Activated CD4-positive, alpha-beta T cell treated with anti-CD3 and anti-CD28 coated beads, Interleukin-2, amount 50 U/mL, for 1 hour (primary cell): ENCODE measurements at regions not wholly inside any gene's neighbourhood (a gene's known extent, or its start where the extent isn't known, plus 50 kb on each side); places are given as distances from the start of the nearest gene placed in this dataset.

Experiments
- DNase-seq: peaks from one replicate; pipeline ENCODE4 v3.0.0-alpha.2; 2020

DNA sequence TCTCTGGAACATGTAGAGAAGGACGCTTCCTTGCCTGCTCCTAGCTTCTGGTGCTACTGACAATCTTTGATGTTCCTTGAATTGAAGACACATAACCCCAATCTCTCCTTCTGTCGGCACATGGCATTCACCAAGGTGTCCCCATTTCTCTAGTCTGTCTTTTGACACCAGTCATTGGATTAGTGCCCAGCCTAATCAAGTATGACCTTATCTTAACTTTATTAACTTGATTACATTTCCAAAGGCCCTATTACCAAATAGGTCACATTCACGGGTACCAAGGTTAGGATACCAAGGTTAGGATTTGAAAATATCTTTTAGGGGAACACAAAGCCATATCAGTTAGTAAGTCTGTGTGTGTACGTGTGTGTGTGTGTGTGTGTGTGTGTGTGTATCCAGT is 377.9 kb downstream of the CMPK2 start:
- no peak for DNase-seq

- DNase-seq, result no peak
These were observed 373.1 kb downstream of the CMPK2 start for GRCh38 chr2:6492573-6492972.

DNA sequence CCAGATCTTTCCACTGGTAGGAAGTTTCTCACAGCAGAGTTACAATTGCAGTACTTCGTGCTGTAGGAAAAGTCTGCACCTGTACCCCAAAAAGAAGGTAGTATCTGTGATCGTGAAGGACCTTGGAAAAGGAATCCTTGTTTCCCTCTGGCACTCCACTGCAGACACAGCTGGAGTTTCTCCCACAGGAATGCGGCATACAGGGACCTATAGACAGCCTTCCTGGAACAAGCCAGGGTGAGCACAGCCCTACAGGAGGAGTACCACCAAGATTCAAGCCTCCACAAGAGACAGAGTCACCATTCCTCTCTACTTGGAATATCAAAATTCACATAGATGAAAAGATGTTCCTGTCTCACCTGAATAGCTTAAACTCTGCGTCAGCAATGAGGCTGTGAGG is 372.4 kb downstream of the CMPK2 start:
- DNase-seq, result no peak

DNA sequence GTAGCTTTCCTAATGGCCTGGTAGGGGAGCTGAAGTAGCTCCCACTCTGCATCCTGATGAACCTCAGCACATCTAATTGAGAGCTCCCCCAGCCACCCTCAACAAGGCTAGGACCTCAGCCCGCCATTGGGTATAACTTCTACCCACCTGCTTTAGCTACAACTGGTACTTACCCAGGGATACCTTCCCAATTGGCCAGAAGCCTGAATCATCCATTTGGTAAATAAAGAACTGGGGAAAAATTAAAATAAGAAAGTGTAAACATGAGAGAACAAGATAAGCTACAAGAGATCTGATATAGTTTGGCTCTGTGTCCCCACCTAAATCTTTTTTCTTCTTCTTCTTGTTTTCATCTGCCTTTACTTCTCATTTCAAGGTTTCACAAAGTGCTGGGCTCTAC is 372.0 kb downstream of the CMPK2 start:
- DNase-seq, result no peak

GRCh38 chr2:6495466-6495865 is 370.2 kb downstream of the CMPK2 start:
- DNase-seq, result no peak

DNA sequence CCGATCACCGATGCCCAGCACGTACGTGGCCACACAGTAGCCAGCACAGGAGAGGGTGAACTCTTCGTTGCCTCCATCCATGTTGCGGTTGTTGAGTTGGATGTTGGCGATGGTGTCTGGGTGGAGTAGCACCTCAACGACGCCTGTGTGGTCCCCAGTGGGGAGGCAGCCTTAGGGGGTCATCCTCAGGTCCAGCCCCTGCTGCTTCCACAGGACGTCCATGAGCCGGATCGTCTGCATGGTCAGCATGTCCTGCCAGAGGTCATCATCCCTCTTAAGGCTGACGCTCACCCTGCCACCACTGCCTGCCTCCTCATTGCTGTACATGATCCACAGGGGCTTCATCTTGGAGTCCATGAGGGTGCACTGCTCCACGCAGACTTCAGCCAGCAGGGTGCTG is 369.3 kb downstream of the CMPK2 start:
- DNase-seq, result no peak

DNA sequence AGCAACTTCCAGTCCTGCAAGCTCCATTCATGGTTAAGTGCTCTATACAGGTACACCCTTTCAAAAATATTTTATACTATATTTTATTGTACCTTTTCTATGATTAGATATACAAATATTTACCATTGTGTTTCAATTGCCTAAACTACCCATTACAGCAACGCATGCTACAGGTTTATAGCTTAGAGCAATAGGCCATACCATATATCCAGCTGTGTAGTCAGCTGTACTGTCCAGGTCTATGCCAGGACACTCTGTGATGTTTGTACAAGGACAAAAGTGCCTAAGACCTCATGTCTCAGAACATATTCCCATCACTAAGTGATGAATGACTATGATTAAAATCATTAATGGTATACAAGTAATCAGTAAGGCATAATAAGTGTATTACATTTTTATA is 368.7 kb downstream of the CMPK2 start:
- no peak for DNase-seq

GRCh38 chr2:6498841-6499240 is 366.9 kb downstream of the CMPK2 start:
- DNase-seq, result no peak

- DNase-seq, result no peak
These were observed 366.0 kb downstream of the CMPK2 start for GRCh38 chr2:6499691-6500090.

DNA sequence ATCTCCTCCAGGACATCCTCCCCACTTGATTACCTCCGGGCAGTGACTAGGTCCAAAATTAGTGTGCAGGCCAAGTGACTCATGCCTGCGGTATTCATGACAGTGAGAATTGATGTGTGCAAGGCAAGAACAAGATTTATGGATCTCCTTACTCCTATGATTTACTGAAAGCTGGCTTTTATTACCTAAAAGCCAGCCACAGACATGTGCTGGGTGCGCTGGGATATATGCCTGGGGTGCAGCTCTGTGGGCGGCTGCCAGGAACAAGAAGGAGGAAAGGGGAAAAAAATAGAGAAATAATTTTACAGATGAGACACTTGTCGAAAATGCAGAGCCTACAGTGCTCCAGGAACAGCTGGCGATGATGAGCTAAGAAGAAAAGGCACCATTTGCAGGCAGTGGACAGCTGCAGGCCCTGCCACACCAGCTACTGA is 359.3 kb downstream of the CMPK2 start:
- no peak for DNase-seq

DNA sequence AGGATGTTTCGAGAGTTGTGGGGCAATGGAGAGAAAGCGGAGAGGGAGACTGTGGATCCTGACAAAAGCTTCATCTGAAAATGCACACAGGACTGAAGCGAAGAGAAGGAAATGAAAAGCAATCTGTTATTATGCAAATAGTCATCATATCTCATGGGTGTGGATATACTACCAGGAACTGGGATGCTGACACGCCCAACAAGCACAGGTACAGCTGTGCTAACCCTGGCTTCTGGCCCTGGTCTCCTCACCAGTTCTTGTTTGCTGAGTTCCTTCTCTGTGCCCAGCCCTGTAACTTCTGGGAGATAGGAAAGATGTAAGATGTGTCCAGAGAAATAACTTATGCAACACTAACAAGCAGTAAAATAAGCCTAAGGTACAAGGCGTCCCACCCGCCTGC is 358.8 kb downstream of the CMPK2 start:
- no peak for DNase-seq

DNA sequence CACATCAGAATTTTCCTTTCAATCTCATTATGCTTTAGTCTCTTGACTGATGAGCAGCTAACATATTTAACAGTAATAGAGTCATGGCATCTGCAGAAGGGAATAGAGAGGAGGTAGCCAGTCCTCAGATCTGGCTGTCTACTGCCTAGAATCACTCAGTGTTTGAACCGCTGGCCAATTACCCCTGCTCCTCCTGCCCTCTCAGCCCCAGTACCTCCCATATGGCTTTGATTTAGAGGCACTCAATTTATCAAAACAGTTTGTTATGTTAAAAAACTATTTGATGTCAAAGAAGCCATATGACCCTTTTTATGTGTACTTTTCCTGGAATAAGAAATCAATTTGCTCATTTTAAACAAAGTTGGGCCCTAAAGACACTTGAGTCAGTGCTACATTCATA is 355.2 kb downstream of the CMPK2 start:
- DNase-seq, result no peak

GRCh38 chr2:6512589-6512988 is 353.1 kb downstream of the CMPK2 start:
- DNase-seq, result no peak

GRCh38 chr2:6516674-6517073 is 349.0 kb downstream of the CMPK2 start:
- no peak for DNase-seq

DNA sequence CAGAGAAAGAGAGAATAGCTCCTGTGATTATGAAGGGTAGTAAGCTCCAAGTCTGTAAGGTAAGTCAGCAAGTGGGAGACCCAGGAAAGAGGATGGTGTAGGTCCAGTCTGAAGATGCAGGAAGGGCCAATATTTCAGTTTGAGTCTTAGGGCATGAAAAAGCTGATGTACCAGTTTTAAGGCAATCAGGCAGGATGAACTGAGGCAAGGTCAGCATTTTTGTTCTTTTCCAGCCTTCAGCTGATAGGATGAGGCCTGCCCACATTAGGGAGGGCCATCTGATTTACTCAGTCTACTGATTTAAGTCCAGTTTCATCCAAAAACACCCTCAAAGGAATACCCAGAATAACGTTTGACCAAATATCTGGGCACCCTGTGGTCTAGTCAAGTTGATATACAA is 347.3 kb downstream of the CMPK2 start:
- no peak for DNase-seq

DNA sequence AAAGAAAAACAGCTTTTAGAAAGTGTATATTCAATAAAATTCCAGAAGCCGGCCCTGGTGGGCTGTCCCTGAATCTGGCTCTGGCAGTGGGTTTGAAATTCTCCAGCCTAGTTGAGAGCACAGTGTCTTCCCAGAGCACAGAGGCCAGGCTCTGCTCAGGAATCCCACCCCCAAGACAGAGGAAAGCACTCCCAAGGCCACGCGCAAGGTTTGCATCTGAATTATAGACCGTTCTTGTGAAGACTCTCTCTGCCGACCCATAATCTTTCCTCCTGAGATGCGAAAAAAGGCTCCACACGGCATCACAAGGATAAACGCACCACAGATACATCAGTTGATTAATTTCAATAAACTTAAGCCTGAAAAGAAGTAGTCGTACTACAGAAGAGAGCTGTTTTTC is 342.2 kb downstream of the CMPK2 start:
- DNase-seq, result no peak

DNA sequence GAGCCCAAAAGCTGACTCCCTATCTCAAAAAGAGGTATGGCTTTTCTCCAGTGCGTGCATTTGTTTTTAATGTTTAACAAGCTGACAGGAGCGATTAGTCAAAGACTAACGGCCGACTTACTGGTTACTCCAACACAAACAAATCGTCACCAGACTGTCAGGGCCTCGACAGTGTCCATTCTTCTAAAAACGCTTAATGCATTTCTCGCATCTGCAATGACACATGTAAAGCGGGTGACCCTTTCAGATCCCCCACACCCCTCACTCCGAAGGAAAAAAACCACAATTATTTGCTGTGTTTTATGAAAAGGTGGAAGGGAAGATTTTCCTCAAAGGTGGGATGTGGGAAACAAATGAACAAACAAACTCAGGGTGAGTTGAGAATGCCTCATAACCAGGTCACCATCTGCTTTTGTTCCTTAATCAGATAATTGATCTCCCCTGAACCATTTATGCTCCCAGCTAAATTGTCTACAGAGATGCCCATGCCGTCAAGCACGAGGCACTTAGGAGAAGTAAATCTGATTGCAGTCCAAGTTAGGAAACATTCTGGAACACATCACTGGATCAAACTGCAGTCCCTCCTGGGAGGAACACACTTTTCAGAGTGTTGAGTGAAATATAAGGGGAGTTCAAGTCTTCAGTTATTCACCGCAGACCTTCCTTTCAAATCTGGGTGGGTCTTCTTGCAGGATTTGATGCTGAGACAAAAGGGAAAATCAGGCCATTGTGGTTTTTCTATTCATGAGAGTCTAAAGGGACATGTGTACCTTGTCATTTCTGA is 340.8 kb downstream of the CMPK2 start:
- no peak for DNase-seq

DNA sequence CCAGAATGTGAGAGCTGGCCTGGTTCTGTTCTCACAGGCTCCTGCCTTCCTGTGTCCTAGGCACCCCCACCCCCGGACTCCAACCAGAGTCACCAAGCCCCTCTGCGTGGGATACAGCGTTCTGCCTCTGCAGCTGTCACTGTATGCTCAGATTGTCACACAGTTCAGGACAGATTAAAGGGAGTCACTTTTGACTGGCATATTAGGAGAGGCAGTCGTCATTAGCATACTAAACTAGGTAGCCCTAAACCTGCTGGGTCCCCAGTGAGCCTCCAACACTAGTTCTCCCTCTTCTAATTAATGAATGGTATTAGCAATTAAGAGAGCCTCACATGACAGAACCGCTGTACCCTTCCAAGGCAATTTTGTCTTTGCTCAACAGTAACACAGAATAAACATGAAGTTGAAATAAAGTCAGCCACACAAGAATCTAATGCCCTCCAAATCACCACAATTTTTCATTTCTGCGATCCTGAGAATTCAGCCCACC is 340.2 kb downstream of the CMPK2 start:
- DNase-seq, result no peak

- DNase-seq, result no peak
These were observed 339.4 kb downstream of the CMPK2 start for GRCh38 chr2:6526093-6526824.

DNA sequence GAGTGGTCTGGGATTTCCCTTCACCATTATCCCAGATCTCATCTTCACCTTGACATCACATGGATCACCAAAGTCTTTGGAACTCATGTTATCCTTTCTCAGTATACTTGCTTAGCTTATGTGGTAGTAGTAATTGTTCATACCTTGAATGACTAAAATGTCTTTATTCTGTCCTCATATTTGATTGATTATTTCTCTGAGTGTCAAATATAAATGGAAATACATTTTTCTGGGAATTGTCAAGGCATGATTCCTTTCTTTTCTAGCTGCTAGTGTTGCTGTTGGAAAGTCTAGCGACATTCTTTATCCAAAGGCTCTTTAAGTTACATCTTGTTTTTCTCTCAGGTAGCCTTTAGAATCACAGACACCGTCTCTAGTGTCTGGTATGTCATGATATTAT is 334.4 kb downstream of the CMPK2 start:
- no peak for DNase-seq

DNA sequence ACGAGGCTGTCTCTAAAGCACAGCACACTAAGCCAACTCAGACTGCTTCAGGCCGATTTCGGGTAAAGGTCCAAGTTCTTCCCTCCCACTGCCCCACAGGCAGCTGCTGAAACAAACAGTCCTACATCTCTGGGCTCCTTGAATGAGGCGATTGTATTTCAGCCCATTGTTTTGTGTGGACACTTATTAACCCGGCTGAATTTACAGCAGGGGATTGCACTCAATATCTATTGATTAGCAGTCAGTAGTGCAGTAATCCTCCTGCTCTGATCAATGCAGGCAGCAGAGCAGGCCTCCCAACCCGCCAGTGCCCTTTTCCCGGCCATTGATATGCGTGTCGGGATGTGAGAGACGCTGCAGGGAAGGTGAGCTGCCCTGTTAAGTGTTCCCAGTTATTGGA is 330.1 kb downstream of the CMPK2 start:
- DNase-seq, result no peak

GRCh38 chr2:6538607-6539006 is 327.1 kb downstream of the CMPK2 start:
- DNase-seq, result no peak

DNA sequence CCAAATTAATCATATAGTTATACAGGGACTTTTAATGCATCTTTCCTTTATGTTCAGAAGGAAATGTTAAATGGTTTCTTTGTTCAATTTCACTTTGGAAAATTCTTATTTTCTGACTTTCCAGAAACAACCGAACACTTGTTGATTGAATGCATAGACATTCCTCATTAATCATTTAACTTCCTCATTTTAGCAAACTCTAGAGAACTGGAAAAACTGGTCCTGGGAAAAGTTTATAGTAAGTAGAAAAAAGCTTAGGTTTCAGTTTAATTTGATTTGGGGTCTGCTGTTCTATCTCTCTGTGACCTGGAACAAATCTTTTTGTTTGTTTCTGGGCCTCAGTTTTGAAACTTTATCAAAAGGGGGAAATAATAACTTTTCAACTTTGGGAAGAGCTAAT is 320.4 kb downstream of the CMPK2 start:
- no peak for DNase-seq

- DNase-seq, result no peak
These were observed 319.9 kb downstream of the CMPK2 start for GRCh38 chr2:6545795-6546194.

DNA sequence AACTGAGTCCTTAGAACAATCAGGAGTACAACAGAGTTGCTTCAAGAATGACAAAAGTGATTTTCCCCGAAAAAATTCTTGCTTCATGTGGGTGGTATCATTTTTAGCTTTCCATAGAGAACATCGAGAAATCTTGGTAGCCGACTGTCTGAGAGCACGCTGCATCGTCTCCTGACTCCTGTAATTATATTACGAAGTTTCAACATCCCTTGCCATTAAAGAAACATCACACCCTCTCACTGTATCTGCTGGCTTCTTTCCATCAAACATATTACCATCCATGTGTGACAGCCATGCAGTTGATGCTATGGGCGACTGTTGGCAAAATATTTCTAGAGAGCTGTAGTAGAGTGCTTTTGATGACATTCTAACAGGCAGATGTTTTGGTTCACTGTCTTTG is 311.2 kb downstream of the CMPK2 start:
- no peak for DNase-seq
